Femur (tissue), 1 donor: ENCODE measurements at regions not wholly inside any gene's neighbourhood (a gene's known extent, or its start where the extent isn't known, plus 50 kb on each side); places are given as distances from the start of the nearest gene placed in this dataset.

ENCODE experiments used
- DNase-seq: peaks from one replicate; pipeline ENCODE4 v3.0.0-alpha.2; 2017

GRCh38 chr2:8541223-8541622, 140.6 kb upstream of the ID2 start:
- DNase-seq, result no peak

GRCh38 chr2:8541636-8542035, 140.2 kb upstream of the ID2 start:
- DNase-seq, result no peak

DNA sequence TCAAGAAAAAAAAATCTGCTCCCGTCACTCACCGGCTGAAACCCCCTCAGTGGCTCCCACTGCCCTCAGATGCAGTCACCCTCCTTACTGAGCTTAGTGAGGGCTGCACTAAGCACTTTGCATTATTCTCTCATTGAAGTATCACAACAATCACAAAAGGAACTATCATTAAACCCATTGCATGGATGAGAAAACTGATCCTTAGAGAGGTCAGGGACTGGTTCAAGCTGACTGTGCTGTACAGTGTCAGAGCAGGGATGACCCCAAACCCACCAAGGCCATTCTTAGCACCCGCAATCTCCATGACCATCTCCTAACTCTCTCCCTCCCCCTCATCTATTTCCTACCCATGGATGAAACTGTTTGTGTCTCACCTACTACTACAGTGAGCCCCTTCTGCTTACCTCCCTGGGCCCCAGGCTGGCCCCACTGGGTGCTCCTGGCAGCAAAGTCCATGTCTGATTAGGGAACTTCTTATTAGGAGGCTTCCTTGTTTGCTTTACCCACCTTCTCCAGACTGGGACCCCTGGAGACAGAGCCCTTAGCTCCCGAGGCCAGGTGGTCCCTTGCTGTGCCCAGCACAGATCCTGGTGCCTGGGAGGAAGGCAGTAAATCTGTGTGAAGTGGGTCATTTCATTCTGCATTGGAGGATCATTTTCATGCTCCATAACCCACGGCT, 139.3 kb upstream of the ID2 start:
- no peak for DNase-seq

GRCh38 chr2:8543060-8543382, 138.8 kb upstream of the ID2 start:
- DNase-seq, result no peak

DNA sequence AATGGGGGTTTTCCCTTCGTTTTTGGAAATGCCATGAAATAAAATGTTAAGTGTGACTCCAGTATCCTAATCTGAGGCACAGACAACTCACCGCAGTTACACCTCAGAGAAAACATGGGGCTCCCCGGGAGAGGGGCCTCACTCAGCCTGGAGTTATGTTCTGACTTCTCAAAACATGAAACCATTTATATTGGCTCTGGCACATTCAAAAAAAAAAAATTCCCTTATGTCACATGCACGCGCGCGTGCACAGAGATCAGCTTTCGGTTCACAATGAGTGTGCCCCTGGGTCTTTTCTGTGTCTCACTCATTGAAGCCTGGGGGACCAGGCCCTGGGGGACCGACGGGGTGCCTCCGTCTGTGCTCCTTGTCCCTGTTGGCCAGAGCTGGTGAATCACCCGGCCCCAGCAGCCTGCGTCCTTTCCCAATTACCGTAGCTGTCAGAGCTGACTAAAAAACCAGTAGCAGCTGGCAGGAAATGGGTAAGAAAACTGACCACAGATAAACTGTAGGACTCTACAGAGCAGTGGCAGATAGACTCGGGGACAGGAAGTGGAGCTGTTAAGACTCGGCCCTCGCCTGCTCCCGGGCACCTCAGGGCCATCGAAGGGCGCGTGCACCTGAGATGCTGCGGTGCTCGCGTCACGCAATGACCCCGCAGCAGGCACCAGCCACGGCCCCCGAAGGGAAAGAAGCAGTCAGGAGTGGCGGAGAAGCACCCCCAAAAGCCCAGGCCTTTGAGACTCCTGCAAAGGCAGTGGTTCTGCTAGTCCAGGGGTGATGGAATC, 138.3 kb upstream of the ID2 start:
- peak; percentile 70 for DNase-seq

DNA sequence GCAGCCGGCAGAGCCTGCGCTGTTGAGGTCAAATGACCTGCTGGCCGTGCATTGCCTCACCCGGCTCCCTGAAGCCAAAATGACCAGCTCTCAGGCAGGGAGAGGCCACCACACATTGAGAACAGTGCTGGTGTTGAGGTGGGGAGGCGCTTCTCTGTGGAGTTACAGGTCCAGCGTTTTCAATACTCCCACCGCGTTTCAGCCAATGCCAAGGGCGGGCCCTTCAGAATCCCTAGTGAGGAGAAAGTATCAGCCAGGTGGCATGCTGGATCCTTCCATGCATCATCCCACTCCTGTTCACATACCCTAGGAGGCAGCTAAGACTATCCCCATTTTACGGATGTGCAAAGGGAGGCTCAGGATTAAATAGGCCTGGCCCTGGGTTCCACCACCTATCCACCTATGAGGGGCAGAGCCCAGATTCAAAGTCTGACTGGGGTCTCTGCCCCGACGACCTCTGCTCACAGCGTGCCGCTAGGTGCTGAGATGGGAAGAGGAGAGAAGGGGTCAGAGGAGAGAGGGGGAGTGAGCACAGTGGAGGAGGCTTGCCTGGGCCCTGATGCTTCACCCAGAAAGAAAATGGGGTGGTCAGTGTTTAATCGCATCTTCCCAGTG, 137.6 kb upstream of the ID2 start:
- no peak for DNase-seq

DNA sequence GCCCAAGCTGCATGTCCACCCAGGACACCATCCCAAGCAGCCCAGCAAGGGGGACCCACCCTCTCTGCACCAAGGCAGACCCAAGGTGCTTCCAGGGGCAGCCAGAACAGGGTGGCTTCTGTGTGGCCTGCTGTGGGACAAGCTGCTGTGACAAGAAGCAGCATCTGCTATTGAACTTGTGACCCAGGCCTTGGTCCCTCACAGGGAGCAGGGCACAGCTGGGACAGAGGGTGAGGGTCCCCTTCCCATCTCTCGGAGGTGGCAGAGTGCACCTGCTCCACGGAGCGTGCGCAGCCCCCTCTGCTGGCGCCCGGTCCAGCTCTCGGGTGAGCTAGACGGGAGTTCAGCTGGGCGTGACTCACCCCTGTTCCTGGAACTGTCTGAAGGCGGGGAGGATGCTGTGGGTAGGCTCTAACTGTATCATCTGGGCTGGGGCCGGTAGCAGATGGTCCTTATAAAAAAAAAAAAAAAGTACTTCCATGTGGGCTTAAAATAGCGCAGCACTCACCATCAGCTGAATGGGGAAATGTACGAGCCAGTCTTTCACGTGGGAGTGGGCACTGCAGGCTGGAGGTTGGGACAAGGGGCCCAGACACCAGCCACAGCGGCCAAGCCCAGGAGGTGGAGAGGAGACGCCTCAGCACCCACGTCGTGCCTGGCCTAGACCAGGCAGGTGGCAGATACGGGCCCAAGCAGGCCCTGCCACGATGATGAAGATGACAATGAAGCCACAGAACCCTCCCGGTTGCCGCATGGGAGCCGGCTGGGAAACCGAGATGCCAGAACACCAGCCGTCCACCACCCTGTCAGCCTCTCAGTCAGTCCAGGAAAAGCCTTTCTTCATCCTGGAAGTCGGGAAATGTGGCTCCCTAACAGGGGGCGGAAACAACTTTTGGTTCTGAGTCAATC, 136.8 kb upstream of the ID2 start:
- peak; percentile 80 for DNase-seq

GRCh38 chr2:8545695-8546611, 135.9 kb upstream of the ID2 start:
- peak; percentile 25 for DNase-seq

DNA sequence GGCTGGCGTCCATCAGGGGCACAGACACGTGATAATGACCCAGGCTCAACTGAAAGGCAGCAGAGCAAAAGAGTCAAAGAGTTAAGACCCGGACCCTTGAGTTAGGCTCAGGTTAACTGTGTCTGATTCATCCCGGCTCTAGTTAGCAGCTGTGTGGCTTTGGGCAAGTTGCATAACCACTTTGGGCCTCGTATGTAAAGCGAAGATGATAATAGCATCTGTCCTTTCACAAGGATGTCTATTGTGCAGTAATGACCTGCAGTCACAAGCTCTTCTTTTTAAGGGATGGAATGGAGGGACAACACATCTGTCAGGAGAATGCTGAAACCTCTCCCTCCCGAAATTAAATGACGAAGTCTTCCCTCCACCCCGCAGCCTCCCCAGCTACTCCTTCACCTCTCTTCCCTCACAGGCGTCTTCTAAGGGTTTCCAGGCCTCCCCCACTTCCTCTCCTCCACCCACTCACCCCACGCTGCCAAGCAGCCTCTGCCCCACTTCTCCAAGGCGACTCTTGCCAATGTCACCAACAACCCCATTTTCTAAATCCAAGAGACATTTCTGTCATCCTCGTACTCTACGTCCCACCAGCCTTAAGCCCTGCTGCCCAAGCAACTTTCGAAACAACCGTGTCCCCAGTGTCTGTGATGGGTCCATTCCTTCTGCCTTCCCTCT, 135.1 kb upstream of the ID2 start:
- peak; percentile 13 for DNase-seq

GRCh38 chr2:8547284-8548064, 134.4 kb upstream of the ID2 start:
- DNase-seq, result peak; percentile 13

- peak; percentile 9 for DNase-seq
Observed at GRCh38 chr2:8548065-8548618, 133.7 kb upstream of the ID2 start.

DNA sequence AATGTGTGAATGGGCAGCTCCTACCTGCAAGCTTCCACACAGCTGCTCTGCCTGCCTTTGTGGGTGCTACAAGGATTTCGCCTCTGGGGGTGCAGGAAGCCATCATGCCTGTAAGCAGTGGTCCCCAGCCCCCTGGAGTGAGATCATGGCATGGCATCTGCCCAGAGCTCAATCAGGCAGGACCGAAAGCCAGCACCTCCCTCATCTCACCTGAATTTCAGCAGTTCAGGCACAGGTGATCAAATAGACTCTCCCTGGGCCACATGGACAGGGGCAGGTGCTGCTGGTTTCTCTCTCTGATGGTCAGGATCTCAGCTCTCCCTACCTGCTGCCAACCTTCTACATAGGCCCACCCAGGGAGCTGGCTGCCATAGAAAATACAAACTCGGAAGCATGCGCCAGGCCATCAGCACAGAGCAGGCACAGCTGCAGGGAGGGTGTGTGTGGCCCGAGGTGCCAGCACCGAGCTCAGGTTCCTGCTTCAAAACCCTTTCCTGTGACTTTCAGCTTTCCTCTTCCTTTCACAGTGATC, 133.2 kb upstream of the ID2 start:
- peak; percentile 7 for DNase-seq

GRCh38 chr2:8549273-8549922, 132.5 kb upstream of the ID2 start:
- DNase-seq, result peak; percentile 6

DNA sequence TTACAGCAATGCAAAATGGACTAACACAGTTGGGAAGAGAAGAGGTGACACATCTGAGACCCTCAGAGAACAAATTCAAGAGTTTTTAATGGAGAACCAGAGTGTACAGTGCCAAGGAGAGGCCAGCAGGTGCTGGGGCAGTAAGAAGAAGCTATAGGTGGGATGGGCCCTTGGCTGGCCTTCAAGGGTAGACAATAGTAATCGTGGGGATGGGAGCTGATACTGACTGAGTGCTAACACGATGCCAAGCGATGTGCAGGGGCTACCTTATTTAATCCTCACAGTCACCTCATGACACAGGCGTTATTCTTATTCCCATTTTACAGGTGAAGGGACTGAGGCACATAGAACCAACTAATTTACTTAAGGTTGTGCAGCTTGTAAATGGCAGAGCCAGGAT, 131.9 kb upstream of the ID2 start:
- DNase-seq, result no peak

GRCh38 chr2:8550481-8550880, 131.4 kb upstream of the ID2 start:
- DNase-seq, result peak; percentile 7

- DNase-seq, result peak; percentile 5
Observed at GRCh38 chr2:8550937-8551621, 130.8 kb upstream of the ID2 start.

- peak; percentile 7 for DNase-seq
Observed at GRCh38 chr2:8551622-8552074, 130.2 kb upstream of the ID2 start.

GRCh38 chr2:8552293-8552801, 129.5 kb upstream of the ID2 start:
- DNase-seq, result peak; percentile 5
